K562 (cell line): ENCODE measurements at regions not wholly inside any gene's neighbourhood (a gene's known extent, or its start where the extent isn't known, plus 50 kb on each side); places are given as distances from the start of the nearest gene placed in this dataset.

Experiments used
- ATAC-seq: fragments of 200-7000 bp; cut with Tn5 transposase; 3 replicates; pipeline ENCODE4 v1.9.1; 2020; ENCODE audit warnings: moderate library complexity
- BruUV-seq: library from RNA; stranded (reverse); fragments of 400-500 nt; replicated peaks from 2 replicates; lab custom pipeline; 2021; lab: Mats Ljungman, UMichigan
- CTCF ChIA-PET: fragments of 300-600 bp; formaldehyde crosslinking; extraction: SDS; loops from one replicate; lab custom pipeline; 2021; ENCODE audit warnings: low intra/inter-chr PET ratio; lab: Yijun Ruan, JAX
- POLR2A ChIA-PET: fragments of 300-600, 350-650 bp; sonication (Branson Sonifier 250); formaldehyde crosslinking; extraction: SDS; loops from one replicate; lab custom pipeline; 2021; ENCODE audit warnings: antibody characterized with exemption, inconsistent platforms; lab: Yijun Ruan, JAX
- DNase-seq, 4 experiments: peaks; one replicate each; pipeline versions ENCODE4 v3.0.0 to v3.0.0-alpha.2; 2011 to 2018; ENCODE audit warnings: low spot score in 3 of 4, mixed read lengths in 3 of 4; ENCODE audit errors: extremely low read depth in 1 of 4
- FAIRE-seq: peaks from 2 replicates; lab custom pipeline; 2011; peaks lifted over from hg19 to GRCh38; lab: Jason Lieb, UNC
- H2AFZ ChIP-seq: 2 replicates; pipeline ENCODE4 v1.6.0; 2011; ENCODE audit warnings: low read depth, low read length, control low read depth, inconsistent platforms
- H3K27ac ChIP-seq: fragments of 200-600 bp; 3 replicates; pipeline ENCODE4 v1.8.0; 2011; ENCODE audit warnings: low read depth, mild to moderate bottlenecking, control low read depth, inconsistent platforms, low read length, moderate library complexity, mixed read lengths; ENCODE audit errors: extremely low read depth
- H3K27me3 ChIP-seq, 2 experiments: fragments of 300-600 bp in 1 of 2; 2 replicates in 1 of 2; 3 replicates in 1 of 2; pipeline versions ENCODE4 v1.6.0 to v1.8.0; 2011; ENCODE audit warnings: inconsistent platforms in 2 of 2, low read length in 2 of 2, mild to moderate bottlenecking in 1 of 2, mixed read lengths in 1 of 2, moderate library complexity in 1 of 2; ENCODE audit not compliant: control insufficient read depth in 2 of 2, insufficient read depth in 2 of 2
- H3K36me3 ChIP-seq: fragments of 300-600 bp; 3 replicates; pipeline ENCODE4 v1.8.0; 2011; ENCODE audit warnings: mild to moderate bottlenecking, low read length, inconsistent platforms; ENCODE audit not compliant: control insufficient read depth, insufficient read depth
- H3K4me1 ChIP-seq, 2 experiments: fragments of 200-600 bp in 1 of 2; replicated peaks in 1 of 2; 2 replicates in 1 of 2; 3 replicates in 1 of 2; pipeline versions ENCODE4 v1.5.1 to v1.8.0; 2011; ENCODE audit warnings: inconsistent platforms in 2 of 2, low read length in 2 of 2, mild to moderate bottlenecking in 1 of 2, mixed read lengths in 1 of 2, moderate library complexity in 1 of 2; ENCODE audit not compliant: control insufficient read depth in 2 of 2, insufficient read depth in 2 of 2
- H3K4me2 ChIP-seq: 2 replicates; pipeline ENCODE4 v1.6.1; 2011; ENCODE audit warnings: low read length, control low read depth, inconsistent platforms, mixed read lengths; ENCODE audit not compliant: insufficient read depth
- H3K4me3 ChIP-seq: fragments of 200-600 bp; sonication (generic), shearing (Covaris generic); 2 replicates; pipeline ENCODE4 v1.5.1; 2016; ENCODE audit warnings: control low read depth, inconsistent platforms
- H3K79me2 ChIP-seq: fragments of 200-600 bp; 3 replicates; pipeline ENCODE4 v1.8.0; 2011; ENCODE audit warnings: low read length, inconsistent platforms; ENCODE audit not compliant: control insufficient read depth, insufficient read depth
- H3K9ac ChIP-seq, 2 experiments: 2 replicates each; pipeline versions ENCODE4 v1.6.0 to v1.6.1; 2011; ENCODE audit warnings: low read depth in 2 of 2, low read length in 2 of 2, control low read depth in 1 of 2, inconsistent platforms in 1 of 2, mild to moderate bottlenecking in 1 of 2, mixed read lengths in 1 of 2; ENCODE audit not compliant: insufficient read depth in 1 of 2
- H3K9me1 ChIP-seq: one replicate; pipeline ENCODE4 v1.6.0; 2011; ENCODE audit warnings: inconsistent platforms, mild to moderate bottlenecking, low read length, moderate library complexity; ENCODE audit not compliant: control insufficient read depth, insufficient read depth
- H3K9me3 ChIP-seq: replicated peaks from 2 replicates; pipeline ENCODE4 v1.5.1; 2011; ENCODE audit warnings: low read depth, low read length, inconsistent platforms; ENCODE audit not compliant: control insufficient read depth, insufficient read depth
- H4K20me1 ChIP-seq: replicated peaks from 2 replicates; pipeline ENCODE4 v1.6.1; 2011; ENCODE audit warnings: low read length, inconsistent platforms, mixed read lengths; ENCODE audit not compliant: control insufficient read depth, insufficient read depth
- AFF4 ChIP-seq: sonication (generic); formaldehyde crosslinking; IDR thresholded peaks from 2 replicates; pipeline ENCODE4 v1.8.0; 2023; ENCODE audit warnings: mild to moderate bottlenecking, missing genetic modification reagents
- BCOR ChIP-seq: fragments of 450-650 bp; IDR thresholded peaks from 2 replicates; pipeline ENCODE4 v1.6.1; 2016
- CREM ChIP-seq: IDR thresholded peaks from 2 replicates; pipeline ENCODE4 v1.6.1; 2014; ENCODE audit warnings: antibody characterized with exemption, low read depth
- CXXC5 ChIP-seq: fragments of 250-450 bp; sonication (Bioruptor Pico); IDR thresholded peaks from 2 replicates; pipeline ENCODE4 v1.8.0; 2022; ENCODE audit warnings: inconsistent platforms, mild to moderate bottlenecking, moderate library complexity
- GTF2B ChIP-seq: IDR thresholded peaks from 2 replicates; pipeline ENCODE4 v1.6.1; 2011; ENCODE audit not compliant: insufficient read length; ENCODE audit errors: extremely low read depth
- HDAC8 ChIP-seq: fragments of 450-650 bp; IDR thresholded peaks from 2 replicates; pipeline ENCODE4 v1.6.1; 2016; ENCODE audit warnings: mild to moderate bottlenecking, missing genetic modification characterization, moderate library complexity, missing compliant biosample characterization
- HNRNPUL1 ChIP-seq: fragments of 200-400 bp; formaldehyde crosslinking; IDR thresholded peaks from 2 replicates; pipeline ENCODE4 v1.6.1; 2017; ENCODE audit warnings: low read length
- MCM7 ChIP-seq, 2 experiments: fragments of 450-650 bp; IDR thresholded peaks; 2 replicates each; pipeline ENCODE4 v1.6.1; 2016 to 2018
- MEF2A ChIP-seq: IDR thresholded peaks from 2 replicates; pipeline ENCODE4 v1.6.1; 2011; ENCODE audit warnings: low read depth, mild to moderate bottlenecking, low read length, moderate library complexity; ENCODE audit not compliant: control insufficient read depth
- PRPF4 ChIP-seq: fragments of 200-400 bp; formaldehyde crosslinking; IDR thresholded peaks from one replicate; pipeline ENCODE4 v1.6.1; 2017; ENCODE audit warnings: low read length, low read depth, mild to moderate bottlenecking; ENCODE audit not compliant: insufficient read depth, poor library complexity, severe bottlenecking
- RBFOX2 ChIP-seq: fragments of 200-400 bp; formaldehyde crosslinking; IDR thresholded peaks from 2 replicates; pipeline ENCODE4 v1.6.1; 2017; ENCODE audit warnings: low read depth, mild to moderate bottlenecking, low read length, moderate library complexity
- SIX5 ChIP-seq, 2 experiments: IDR thresholded peaks; 2 replicates each; pipeline ENCODE4 v1.6.1; 2011; ENCODE audit warnings: low read length in 2 of 2, borderline replicate concordance in 1 of 2, low read depth in 1 of 2, mild to moderate bottlenecking in 1 of 2, moderate library complexity in 1 of 2; ENCODE audit not compliant: insufficient read depth in 1 of 2
- SP1 ChIP-seq: sonication (generic); formaldehyde crosslinking; IDR thresholded peaks from 2 replicates; pipeline ENCODE4 v1.8.1; 2022; ENCODE audit warnings: mild to moderate bottlenecking, missing genetic modification reagents
- SP2 ChIP-seq: IDR thresholded peaks from 2 replicates; pipeline ENCODE4 v1.6.1; 2011; ENCODE audit warnings: mild to moderate bottlenecking, low read depth, low read length, moderate library complexity; ENCODE audit not compliant: poor library complexity, severe bottlenecking; ENCODE audit errors: extremely low read depth
- ZNF551 ChIP-seq: fragments of 250-450 bp; sonication (Bioruptor Pico); IDR thresholded peaks from 2 replicates; pipeline ENCODE4 v1.5.0; 2021; ENCODE audit warnings: mild to moderate bottlenecking, moderate library complexity
- WGBS: fragments of 100-300 bp; shearing (Covaris generic); methylation state at CpG from one replicate; pipeline ENCODE4 v1.1.6; 2016; ENCODE audit warnings: low coverage, mixed read lengths; ENCODE audit not compliant: insufficient coverage; ENCODE audit errors: missing lambda C conversion rate; 5-methylcytosine and 5-hydroxymethylcytosine counted together
- in situ Hi-C: fragments of 300-500 bp; cut with MboI; formaldehyde crosslinking; loops from 4 replicates; pipeline ENCODE4 v1.15.0; 2018; ENCODE audit warnings: inconsistent platforms, mixed read lengths
- intact Hi-C: fragments of 100-400 bp; cut with micrococcal nuclease; formaldehyde crosslinking; loops from 2 replicates; pipeline ENCODE4 v1.14.2; 2022
- TF ChIP-seq, protein P1 (sequence below): fragments of 150-350 bp; conservative IDR thresholded peaks from 2 replicates; pipeline ENCODE4 v1.6.1; 2014; ENCODE audit warnings: low read length

GRCh38 chr18:30694773-30695172 is 347.8 kb downstream of the DSC3 start:
- no peak for FAIRE-seq
- TF ChIP-seq HDAC8 (tag) (no peak), BCOR (no peak), MCM7 (IDR thresholded peaks at IDR 0.05) (no peak), SP2 (no peak), GTF2B (no peak), RBFOX2 (no peak), CXXC5 (CRISPR knock-in tag) (no peak), PRPF4 (no peak), HNRNPUL1 (no peak), MEF2A (no peak), AFF4 (CRISPR knock-in tag) (no peak), CREM (no peak), SIX5 (IDR thresholded peaks at IDR 0.05; ENCODE audit: borderline replicate concordance in 1 of 2, insufficient read depth in 1 of 2, low read depth in 1 of 2, low read length in 2 of 2) (no peak), ZNF551 (no peak), SP1 (CRISPR knock-in tag) (no peak)
- TF ChIP-seq, protein P1, sequence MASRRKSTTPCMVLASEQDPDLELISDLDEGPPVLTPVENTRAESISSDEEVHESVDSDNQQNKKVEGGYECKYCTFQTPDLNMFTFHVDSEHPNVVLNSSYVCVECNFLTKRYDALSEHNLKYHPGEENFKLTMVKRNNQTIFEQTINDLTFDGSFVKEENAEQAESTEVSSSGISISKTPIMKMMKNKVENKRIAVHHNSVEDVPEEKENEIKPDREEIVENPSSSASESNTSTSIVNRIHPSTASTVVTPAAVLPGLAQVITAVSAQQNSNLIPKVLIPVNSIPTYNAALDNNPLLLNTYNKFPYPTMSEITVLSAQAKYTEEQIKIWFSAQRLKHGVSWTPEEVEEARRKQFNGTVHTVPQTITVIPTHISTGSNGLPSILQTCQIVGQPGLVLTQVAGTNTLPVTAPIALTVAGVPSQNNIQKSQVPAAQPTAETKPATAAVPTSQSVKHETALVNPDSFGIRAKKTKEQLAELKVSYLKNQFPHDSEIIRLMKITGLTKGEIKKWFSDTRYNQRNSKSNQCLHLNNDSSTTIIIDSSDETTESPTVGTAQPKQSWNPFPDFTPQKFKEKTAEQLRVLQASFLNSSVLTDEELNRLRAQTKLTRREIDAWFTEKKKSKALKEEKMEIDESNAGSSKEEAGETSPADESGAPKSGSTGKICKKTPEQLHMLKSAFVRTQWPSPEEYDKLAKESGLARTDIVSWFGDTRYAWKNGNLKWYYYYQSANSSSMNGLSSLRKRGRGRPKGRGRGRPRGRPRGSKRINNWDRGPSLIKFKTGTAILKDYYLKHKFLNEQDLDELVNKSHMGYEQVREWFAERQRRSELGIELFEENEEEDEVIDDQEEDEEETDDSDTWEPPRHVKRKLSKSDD: no peak
- ATAC-seq: no peak
- peaks cover 0 to 3% of the 10 kb centered on the region in 2 experiments; a peak in 1 of 5 replicates for H3K4me1 ChIP-seq
- no peak overlapping the region for H3K4me3 ChIP-seq
- no peaks in the 10 kb centered on the region for H4K20me1 ChIP-seq
- intact Hi-C loops (no loop called here), in situ Hi-C loops (no loop called here)
- H3K9me1 ChIP-seq: no peaks in the 10 kb centered on the region
- DNase-seq: no peak
- H2AFZ ChIP-seq: no peak overlapping the region
- POLR2A ChIA-PET: interaction anchor here (0.8 kb wide), 1 partner anchor 8 kb away, joined by 3 read pairs; no protein-coding TSS in a partner anchor
- no TSS peak for BruUV-seq
- H3K27me3 ChIP-seq: no peaks in the 10 kb centered on the region; a peak in 1 of 5 replicates
- no peaks in the 10 kb centered on the region for H3K79me2 ChIP-seq
- 56% methylated on average over 3 of the region's 3 CpGs for WGBS
- no peak overlapping the region for H3K4me2 ChIP-seq
- no peak overlapping the region for H3K9ac ChIP-seq
- no peaks in the 10 kb centered on the region for H3K36me3 ChIP-seq
- CTCF ChIA-PET: no interaction called here
- H3K9me3 ChIP-seq: no peaks in the 10 kb centered on the region
- no peak overlapping the region for H3K27ac ChIP-seq
